GM18873 (cell line): ENCODE measurements at regions not wholly inside any gene's neighbourhood (a gene's known extent, or its start where the extent isn't known, plus 50 kb on each side); places are given as distances from the start of the nearest gene placed in this dataset.

Experiments
- ATAC-seq: cut with Tn5 transposase; IDR thresholded peaks from one replicate; pipeline ENCODE4 v1.9.1; 2021; ENCODE audit warnings: mild to moderate bottlenecking, moderate library complexity, moderate number of reproducible peaks; ENCODE audit not compliant: unreplicated experiment, low FRiP score

GRCh38 chr2:163462993-163463392 lies 272.8 kb downstream of the FIGN start:
- no peak for ATAC-seq

GRCh38 chr2:163459986-163460385 lies 275.8 kb downstream of the FIGN start:
- no peak for ATAC-seq

GRCh38 chr2:163456953-163457743 lies 278.7 kb downstream of the FIGN start:
- ATAC-seq, result no peak

GRCh38 chr2:163455815-163456214 lies 280.0 kb downstream of the FIGN start:
- peak; percentile 98 for ATAC-seq

GRCh38 chr2:163453920-163454319 lies 281.9 kb downstream of the FIGN start:
- no peak for ATAC-seq

GRCh38 chr2:163441603-163442002 lies 294.2 kb downstream of the FIGN start:
- ATAC-seq, result no peak

- ATAC-seq, result no peak
These were observed 298.8 kb downstream of the FIGN start for GRCh38 chr2:163436963-163437362.

GRCh38 chr2:163428187-163428586 lies 307.6 kb downstream of the FIGN start:
- no peak for ATAC-seq

GRCh38 chr2:163420604-163421003 lies 315.2 kb downstream of the FIGN start:
- no peak for ATAC-seq

GRCh38 chr2:163419000-163419830 lies 316.6 kb downstream of the FIGN start:
- ATAC-seq, result no peak

GRCh38 chr2:163417596-163418337 lies 318.0 kb downstream of the FIGN start:
- ATAC-seq, result peak; percentile 71

GRCh38 chr2:163414121-163414520 lies 321.7 kb downstream of the FIGN start:
- ATAC-seq, result no peak

- no peak for ATAC-seq
These were observed 328.5 kb downstream of the FIGN start for GRCh38 chr2:163407296-163407695.

GRCh38 chr2:163405298-163405697 lies 330.5 kb downstream of the FIGN start:
- ATAC-seq, result no peak

- ATAC-seq, result no peak
These were observed 334.3 kb downstream of the FIGN start for GRCh38 chr2:163401481-163401880.

- no peak for ATAC-seq
These were observed 338.4 kb downstream of the FIGN start for GRCh38 chr2:163397451-163397850.

- ATAC-seq, result no peak
These were observed 340.2 kb downstream of the FIGN start for GRCh38 chr2:163395602-163396001.

GRCh38 chr2:163389838-163390237 lies 346.0 kb downstream of the FIGN start:
- ATAC-seq, result no peak

- ATAC-seq, result no peak
These were observed 360.3 kb downstream of the FIGN start for GRCh38 chr2:163375472-163375871.

GRCh38 chr2:163375070-163375469 lies 360.7 kb downstream of the FIGN start:
- no peak for ATAC-seq

GRCh38 chr2:163374282-163374681 lies 361.5 kb downstream of the FIGN start:
- no peak for ATAC-seq
